Vagina (tissue), 2 donors: ENCODE measurements at regions not wholly inside any gene's neighbourhood (a gene's known extent, or its start where the extent isn't known, plus 50 kb on each side); places are given as distances from the start of the nearest gene placed in this dataset.

ENCODE experiments used
- DNase-seq, 2 donors: peaks; one replicate each; pipeline ENCODE4 v3.0.0-alpha.2; 2017; ENCODE audit errors: extremely low spot score in 2 of 2
- H3K27ac ChIP-seq: fragments of 200-600 bp; sonication (generic); one replicate; pipeline ENCODE4 v1.5.1; 2019
- H3K27me3 ChIP-seq: fragments of 200-600 bp; sonication (generic); one replicate; pipeline ENCODE4 v1.5.1; 2019
- H3K36me3 ChIP-seq, 2 donors: fragments of 200-600 bp; sonication (generic); one replicate each; pipeline ENCODE4 v1.5.1; 2017 to 2019
- H3K4me1 ChIP-seq: fragments of 200-600 bp; sonication (generic); one replicate; pipeline ENCODE4 v1.5.1; 2019
- H3K4me3 ChIP-seq, 2 donors: fragments of 200-600 bp; sonication (generic); 1 replicate in 1 of 2; 2 replicates in 1 of 2; pipeline ENCODE4 v1.5.1; 2016 to 2019
- H3K9me3 ChIP-seq: fragments of 200-600 bp; sonication (generic); one replicate; pipeline ENCODE4 v1.5.1; 2019
- POLR2A ChIP-seq, 2 donors: fragments of 450-650 bp; IDR thresholded peaks; one replicate each; pipeline ENCODE4 v1.6.1; 2017; ENCODE audit warnings: antibody characterized with exemption in 2 of 2, mild to moderate bottlenecking in 2 of 2, moderate library complexity in 2 of 2
- POLR2AphosphoS5 ChIP-seq, 2 donors: sonication (generic); formaldehyde crosslinking; IDR thresholded peaks; one replicate each; pipeline ENCODE4 v1.9.0; 2017; ENCODE audit warnings: antibody characterized with exemption in 2 of 2, mild to moderate bottlenecking in 2 of 2, low read depth in 1 of 2; ENCODE audit not compliant: insufficient read depth in 1 of 2
- intact Hi-C: fragments of 100-400 bp; cut with DNase I; formaldehyde crosslinking; loops from one replicate; pipeline ENCODE4 v1.15.1; 2023
- TF ChIP-seq, protein P1 (sequence below), 3 experiments: fragments of 450-650 bp in 2 of 3; fragments of 200-600 bp in 1 of 3; sonication (generic) in 1 of 3; IDR thresholded peaks; one replicate each; pipeline ENCODE4 v1.5.1; 2017 to 2019; ENCODE audit warnings: antibody characterized with exemption in 3 of 3, mild to moderate bottlenecking in 2 of 3, moderate library complexity in 2 of 3

DNA sequence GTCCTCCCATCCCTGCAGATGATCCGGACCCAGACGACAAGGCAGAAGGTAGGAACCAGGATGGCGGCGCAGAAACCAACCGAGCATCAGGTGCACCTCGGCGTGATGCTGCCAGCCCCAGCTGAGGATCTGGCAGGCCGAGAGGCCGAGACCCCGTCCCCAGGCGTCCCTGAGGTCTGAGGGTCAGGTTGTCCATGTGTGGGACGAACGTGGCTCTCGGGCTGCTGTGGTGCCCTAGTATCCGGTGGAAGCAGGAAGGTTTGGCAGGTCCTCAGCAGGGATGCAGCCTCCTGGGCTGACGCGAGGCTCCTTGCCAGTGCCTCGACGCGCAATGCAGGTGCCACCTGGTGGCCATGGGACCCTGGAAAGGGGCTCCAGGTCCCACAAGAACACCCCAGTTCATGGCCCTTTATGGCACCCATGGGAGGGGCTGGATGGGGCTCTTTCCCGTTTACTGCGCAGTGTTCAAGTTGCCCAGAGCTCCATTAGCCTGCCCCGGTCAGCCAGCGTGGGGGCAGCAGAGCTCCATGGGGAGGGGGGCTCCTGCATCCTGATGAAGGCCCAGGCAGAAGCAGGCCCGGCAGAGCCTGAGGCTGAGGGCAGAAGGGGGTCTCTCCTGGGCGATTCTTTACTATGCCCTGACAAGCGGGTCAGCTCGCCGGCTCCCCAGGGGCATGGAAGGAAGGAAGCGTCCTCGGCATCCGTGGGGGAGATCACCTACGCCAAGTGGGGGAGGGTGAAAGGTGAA is 129.9 kb downstream of the CTTN start:
- H3K27ac ChIP-seq: no peak overlapping the region
- no peaks in the 10 kb centered on the region for H3K4me1 ChIP-seq
- no peaks in the 10 kb centered on the region for H3K36me3 ChIP-seq
- no peaks in the 10 kb centered on the region for H3K9me3 ChIP-seq
- TF ChIP-seq POLR2AphosphoS5 (IDR thresholded peaks at IDR 0.05; ENCODE audit: insufficient read depth in 1 of 2, low read depth in 1 of 2) (no peak), POLR2A (IDR thresholded peaks at IDR 0.05) (no peak)
- TF ChIP-seq, protein P1, sequence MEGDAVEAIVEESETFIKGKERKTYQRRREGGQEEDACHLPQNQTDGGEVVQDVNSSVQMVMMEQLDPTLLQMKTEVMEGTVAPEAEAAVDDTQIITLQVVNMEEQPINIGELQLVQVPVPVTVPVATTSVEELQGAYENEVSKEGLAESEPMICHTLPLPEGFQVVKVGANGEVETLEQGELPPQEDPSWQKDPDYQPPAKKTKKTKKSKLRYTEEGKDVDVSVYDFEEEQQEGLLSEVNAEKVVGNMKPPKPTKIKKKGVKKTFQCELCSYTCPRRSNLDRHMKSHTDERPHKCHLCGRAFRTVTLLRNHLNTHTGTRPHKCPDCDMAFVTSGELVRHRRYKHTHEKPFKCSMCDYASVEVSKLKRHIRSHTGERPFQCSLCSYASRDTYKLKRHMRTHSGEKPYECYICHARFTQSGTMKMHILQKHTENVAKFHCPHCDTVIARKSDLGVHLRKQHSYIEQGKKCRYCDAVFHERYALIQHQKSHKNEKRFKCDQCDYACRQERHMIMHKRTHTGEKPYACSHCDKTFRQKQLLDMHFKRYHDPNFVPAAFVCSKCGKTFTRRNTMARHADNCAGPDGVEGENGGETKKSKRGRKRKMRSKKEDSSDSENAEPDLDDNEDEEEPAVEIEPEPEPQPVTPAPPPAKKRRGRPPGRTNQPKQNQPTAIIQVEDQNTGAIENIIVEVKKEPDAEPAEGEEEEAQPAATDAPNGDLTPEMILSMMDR (IDR thresholded peaks at IDR 0.05): no peak
- DNase-seq: no peak
- no peaks in the 10 kb centered on the region for H3K27me3 ChIP-seq
- H3K4me3 ChIP-seq: no peak overlapping the region
- intact Hi-C loops: no loop called here

DNA sequence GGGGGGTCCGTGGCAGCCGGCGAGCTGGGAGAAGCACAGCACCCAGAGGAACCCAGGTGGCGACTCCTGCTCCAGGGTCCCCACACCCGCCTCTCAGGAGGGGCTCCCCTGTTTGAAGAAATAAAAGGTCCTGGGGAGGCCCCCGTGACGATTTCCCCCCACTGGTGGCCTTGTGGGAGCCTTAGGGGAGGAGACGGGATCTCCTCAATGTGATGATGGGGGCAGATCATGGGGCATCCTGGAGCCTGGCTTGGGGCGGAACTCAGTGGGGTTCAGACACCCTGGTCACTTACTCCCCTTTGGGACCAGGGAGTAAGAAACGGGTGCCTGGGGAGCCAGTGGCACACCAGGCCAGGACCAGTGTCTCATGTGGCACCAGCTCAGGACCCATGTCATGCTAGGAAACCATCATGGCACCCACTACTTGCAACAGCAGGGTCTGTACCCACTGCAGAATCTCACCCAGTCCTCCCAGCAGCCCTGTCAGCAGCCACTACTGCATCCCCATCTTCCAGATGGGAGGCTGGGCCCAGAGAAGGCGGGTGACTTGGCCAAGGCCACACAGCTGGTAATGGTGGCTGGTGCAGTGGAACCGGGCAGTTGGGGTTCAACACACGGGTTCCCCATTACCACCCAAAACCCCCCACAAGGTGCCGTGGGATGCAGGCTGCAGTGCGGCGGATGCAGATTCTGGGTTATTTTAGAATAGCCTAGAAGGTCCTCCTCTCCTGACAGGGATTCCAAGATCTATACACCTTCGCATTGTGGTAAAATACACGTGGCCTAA is 130.7 kb downstream of the CTTN start:
- Histone ChIP-seq H3K9me3 (no peaks in the 10 kb centered on the region), H3K4me1 (no peaks in the 10 kb centered on the region), H3K27me3 (no peaks in the 10 kb centered on the region), H3K36me3 (no peaks in the 10 kb centered on the region), H3K4me3 (no peak overlapping the region), H3K27ac (no peak overlapping the region)
- TF ChIP-seq, protein P1 (IDR thresholded peaks at IDR 0.05): no peak
- intact Hi-C loops: no loop called here
- no peak for DNase-seq

DNA sequence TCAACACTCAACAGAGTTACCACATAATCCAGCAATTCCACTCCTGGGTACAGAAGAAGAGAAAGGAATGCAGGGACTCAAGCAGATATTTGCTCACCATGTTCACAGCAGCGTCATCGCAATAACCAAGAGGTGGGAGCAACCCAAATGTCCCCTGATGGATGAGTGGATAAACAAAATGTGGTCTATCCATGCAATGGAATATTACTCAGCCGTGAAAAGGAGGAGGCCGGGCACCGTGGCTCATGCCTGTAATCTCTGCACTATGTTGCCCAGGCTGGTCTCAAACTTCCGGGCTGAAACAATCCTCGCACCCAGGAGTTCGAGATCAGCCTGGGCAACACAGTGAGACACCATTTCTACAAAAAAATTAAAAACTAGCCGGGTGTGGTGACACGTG is 131.7 kb downstream of the CTTN start:
- Histone ChIP-seq H3K4me3 (no peak overlapping the region), H3K36me3 (no peaks in the 10 kb centered on the region), H3K27ac (no peak overlapping the region), H3K9me3 (no peaks in the 10 kb centered on the region), H3K4me1 (no peaks in the 10 kb centered on the region), H3K27me3 (no peaks in the 10 kb centered on the region)
- TF ChIP-seq, protein P1 (IDR thresholded peaks at IDR 0.05): no peak
- TF ChIP-seq POLR2AphosphoS5 (IDR thresholded peaks at IDR 0.05; ENCODE audit: insufficient read depth in 1 of 2, low read depth in 1 of 2) (no peak), POLR2A (IDR thresholded peaks at IDR 0.05) (no peak)
- no peak for DNase-seq
- intact Hi-C loops: no loop called here

DNA sequence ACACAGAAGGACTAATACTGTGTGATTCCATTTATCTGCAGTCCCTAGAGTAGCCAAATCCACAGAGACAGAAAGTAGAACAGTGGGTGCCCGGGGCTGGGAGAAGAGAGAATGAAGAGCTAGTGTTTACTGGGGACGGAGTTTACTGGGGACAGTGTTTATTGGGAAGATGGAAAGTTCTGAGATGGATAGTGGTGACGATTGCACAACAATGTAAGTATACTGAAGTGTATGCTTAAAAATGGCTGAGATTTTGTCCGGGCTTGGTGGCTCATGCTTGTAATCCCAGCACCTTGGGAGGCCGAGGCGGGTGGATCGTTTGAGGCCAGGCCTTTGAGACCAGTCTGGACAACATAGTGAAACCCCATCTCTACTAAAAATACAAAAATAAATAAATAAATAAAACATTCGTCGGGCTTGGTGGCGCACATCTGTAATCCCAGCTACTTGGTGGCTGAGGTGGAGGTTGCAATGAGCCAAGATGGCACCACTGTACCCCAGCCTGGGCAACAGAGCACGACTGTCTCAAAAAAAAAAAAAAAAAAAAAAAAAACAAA is 132.4 kb downstream of the CTTN start:
- intact Hi-C loops: no loop called here
- TF ChIP-seq POLR2AphosphoS5 (IDR thresholded peaks at IDR 0.05; ENCODE audit: insufficient read depth in 1 of 2, low read depth in 1 of 2) (no peak), POLR2A (IDR thresholded peaks at IDR 0.05) (no peak)
- TF ChIP-seq, protein P1 (IDR thresholded peaks at IDR 0.05): no peak
- Histone ChIP-seq H3K36me3 (no peaks in the 10 kb centered on the region), H3K4me1 (no peaks in the 10 kb centered on the region), H3K9me3 (no peaks in the 10 kb centered on the region), H3K27me3 (no peaks in the 10 kb centered on the region), H3K4me3 (no peak overlapping the region), H3K27ac (no peak overlapping the region)
- no peak for DNase-seq
